ENCODE measurements at regions not wholly inside any gene's neighbourhood (a gene's known extent, or its start where the extent isn't known, plus 50 kb on each side); places are given as distances from the start of the nearest gene placed in this dataset.
"Not testable (repeated sequence)": the region's sequence is repeated elsewhere in the genome, so short reads cannot be mapped to it uniquely, and the experiment has no call there.

- Histone ChIP-seq H3K27ac (ENCODE audit: extremely low read depth, low read depth, low read length) (no peak overlapping the region), H3K9me3 (ENCODE audit: control insufficient read depth, insufficient read depth, low read depth, low read length) (no peaks in the 10 kb centered on the region), H3K4me3 (ENCODE audit: low read depth, low read length) (no peak overlapping the region), H3K36me3 (ENCODE audit: control insufficient read depth in 2 of 2, insufficient read depth in 1 of 2, low read length in 2 of 2) (no peaks in the 10 kb centered on the region), H3K4me1 (ENCODE audit: control insufficient read depth, insufficient read depth, low read length) (no peaks in the 10 kb centered on the region)
- POLR2A ChIA-PET, result no interaction called here
- CTCF ChIA-PET, result no interaction called here
- TF ChIP-seq ZNF211 (tag by site-specific recombination; IDR thresholded peaks at IDR 0.05; ENCODE audit: low read depth) (no peak), ZNF473 (tag by site-specific recombination; IDR thresholded peaks at IDR 0.05) (no peak), ZNF19 (tag by site-specific recombination; IDR thresholded peaks at IDR 0.05; ENCODE audit: low read depth) (no peak), PRDM10 (tag by site-specific recombination; IDR thresholded peaks at IDR 0.05) (no peak)
Observed at GRCh38 chr6:51218181-51218580, 399.5 kb downstream of the TFAP2B start.

- H3K4me3 ChIP-seq (ENCODE audit: low read depth, low read length); CTCF ChIA-PET; H3K9me3 ChIP-seq (ENCODE audit: control insufficient read depth, insufficient read depth, low read depth, low read length); POLR2A ChIA-PET; H3K27ac ChIP-seq (ENCODE audit: extremely low read depth, low read depth, low read length); H3K36me3 ChIP-seq (ENCODE audit: control insufficient read depth in 2 of 2, insufficient read depth in 1 of 2, low read length in 2 of 2); H3K4me1 ChIP-seq (ENCODE audit: control insufficient read depth, insufficient read depth, low read length): not testable (repeated sequence)
Observed at GRCh38 chr6:51224580-51225240, 406.0 kb downstream of the TFAP2B start.

GRCh38 chr6:51241376-51241775 lies 422.7 kb downstream of the TFAP2B start:
- TF ChIP-seq ZNF324 (tag by site-specific recombination; IDR thresholded peaks at IDR 0.05) (no peak), ZFP69B (tag by site-specific recombination; IDR thresholded peaks at IDR 0.05) (no peak), ZNF174 (tag by site-specific recombination; IDR thresholded peaks at IDR 0.05) (no peak), ELK4 (IDR thresholded peaks at IDR 0.05; ENCODE audit: borderline replicate concordance, low read depth, low read length) (no peak), ZNF692 (tag by site-specific recombination; IDR thresholded peaks at IDR 0.05) (no peak), KLF8 (tag by site-specific recombination; IDR thresholded peaks at IDR 0.05) (no peak), ZFP3 (tag by site-specific recombination; IDR thresholded peaks at IDR 0.05; ENCODE audit: low read depth) (no peak), ZNF19 (tag by site-specific recombination; IDR thresholded peaks at IDR 0.05; ENCODE audit: low read depth) (no peak), ZNF830 (tag by site-specific recombination; IDR thresholded peaks at IDR 0.05; ENCODE audit: low read depth) (no peak), OSR2 (tag by site-specific recombination; IDR thresholded peaks at IDR 0.05) (no peak), ZNF610 (tag by site-specific recombination; IDR thresholded peaks at IDR 0.05; ENCODE audit: borderline replicate concordance) (no peak), SETDB1 (IDR thresholded peaks at IDR 0.05; ENCODE audit: insufficient read length, low read length) (no peak), GLI4 (tag by site-specific recombination; IDR thresholded peaks at IDR 0.05) (no peak)
- POLR2A ChIA-PET, result no interaction called here
- H3K4me3 ChIP-seq (ENCODE audit: low read depth, low read length), result no peak overlapping the region

More at GRCh38 chr6:51241376-51241775, 422.7 kb downstream of the TFAP2B start:
- H3K4me1 ChIP-seq (ENCODE audit: control insufficient read depth, insufficient read depth, low read length), result no peaks in the 10 kb centered on the region
- H3K36me3 ChIP-seq (ENCODE audit: control insufficient read depth in 2 of 2, insufficient read depth in 1 of 2, low read length in 2 of 2), result no peaks in the 10 kb centered on the region
- H3K9me3 ChIP-seq (ENCODE audit: control insufficient read depth, insufficient read depth, low read depth, low read length), result no peaks in the 10 kb centered on the region
- CTCF ChIA-PET, result no interaction called here
- H3K27ac ChIP-seq (ENCODE audit: extremely low read depth, low read depth, low read length), result no peak overlapping the region

All from HEK293 (cell line).